ENCODE measurements at regions not wholly inside any gene's neighbourhood (a gene's known extent, or its start where the extent isn't known, plus 50 kb on each side); places are given as distances from the start of the nearest gene placed in this dataset.

- Histone ChIP-seq H3K4me3 (ENCODE audit: low read depth, low read length) (no peak overlapping the region), H3K27me3 (ENCODE audit: control insufficient read depth, insufficient read depth, low read length) (no peaks in the 10 kb centered on the region), H3K36me3 (ENCODE audit: control insufficient read depth, insufficient read depth, low read length) (no peaks in the 10 kb centered on the region)
- DNase-seq (ENCODE audit: low read depth): no peak
- TF ChIP-seq CTCF (IDR thresholded peaks at IDR 0.05; ENCODE audit: insufficient read depth, low read length, poor library complexity, severe bottlenecking): no peak
Measured at GRCh38 chr3:157838457-157838856, 267.8 kb downstream of the SHOX2 start.

- Histone ChIP-seq H3K27me3 (ENCODE audit: control insufficient read depth, insufficient read depth, low read length) (no peaks in the 10 kb centered on the region), H3K4me3 (ENCODE audit: low read depth, low read length) (no peak overlapping the region), H3K36me3 (ENCODE audit: control insufficient read depth, insufficient read depth, low read length) (no peaks in the 10 kb centered on the region)
- TF ChIP-seq CTCF (IDR thresholded peaks at IDR 0.05; ENCODE audit: insufficient read depth, low read length, poor library complexity, severe bottlenecking): no peak
- DNase-seq (ENCODE audit: low read depth): no peak
Measured at GRCh38 chr3:157837336-157837735, 268.9 kb downstream of the SHOX2 start.

- Histone ChIP-seq H3K4me3 (ENCODE audit: low read depth, low read length) (no peak overlapping the region), H3K36me3 (ENCODE audit: control insufficient read depth, insufficient read depth, low read length) (no peaks in the 10 kb centered on the region), H3K27me3 (ENCODE audit: control insufficient read depth, insufficient read depth, low read length) (no peaks in the 10 kb centered on the region)
- no peak for TF ChIP-seq CTCF (IDR thresholded peaks at IDR 0.05; ENCODE audit: insufficient read depth, low read length, poor library complexity, severe bottlenecking)
- DNase-seq (ENCODE audit: low read depth): no peak
Measured at GRCh38 chr3:157836022-157836421, 270.2 kb downstream of the SHOX2 start.

GRCh38 chr3:157832588-157832987 lies 273.6 kb downstream of the SHOX2 start:
- no peak for TF ChIP-seq CTCF (IDR thresholded peaks at IDR 0.05; ENCODE audit: insufficient read depth, low read length, poor library complexity, severe bottlenecking)
- Histone ChIP-seq H3K4me3 (ENCODE audit: low read depth, low read length) (no peak overlapping the region), H3K36me3 (ENCODE audit: control insufficient read depth, insufficient read depth, low read length) (no peaks in the 10 kb centered on the region), H3K27me3 (ENCODE audit: control insufficient read depth, insufficient read depth, low read length) (no peaks in the 10 kb centered on the region)
- no peak for DNase-seq (ENCODE audit: low read depth)

GRCh38 chr3:157830556-157831236 lies 275.5 kb downstream of the SHOX2 start:
- DNase-seq (ENCODE audit: low read depth): no peak
- TF ChIP-seq CTCF (IDR thresholded peaks at IDR 0.05; ENCODE audit: insufficient read depth, low read length, poor library complexity, severe bottlenecking): no peak
- H3K36me3 ChIP-seq (ENCODE audit: control insufficient read depth, insufficient read depth, low read length): no peaks in the 10 kb centered on the region
- H3K27me3 ChIP-seq (ENCODE audit: control insufficient read depth, insufficient read depth, low read length): no peaks in the 10 kb centered on the region
- no peak overlapping the region for H3K4me3 ChIP-seq (ENCODE audit: low read depth, low read length)

GRCh38 chr3:157829786-157830185 lies 276.4 kb downstream of the SHOX2 start:
- Histone ChIP-seq H3K27me3 (ENCODE audit: control insufficient read depth, insufficient read depth, low read length) (no peaks in the 10 kb centered on the region), H3K36me3 (ENCODE audit: control insufficient read depth, insufficient read depth, low read length) (no peaks in the 10 kb centered on the region), H3K4me3 (ENCODE audit: low read depth, low read length) (no peak overlapping the region)
- no peak for TF ChIP-seq CTCF (IDR thresholded peaks at IDR 0.05; ENCODE audit: insufficient read depth, low read length, poor library complexity, severe bottlenecking)
- DNase-seq (ENCODE audit: low read depth): no peak
